DMS79 treated with DMSO at 0.1 percent for 48 hours (cell line): ENCODE measurements at regions not wholly inside any gene's neighbourhood (a gene's known extent, or its start where the extent isn't known, plus 50 kb on each side); places are given as distances from the start of the nearest gene placed in this dataset.
A peak's percentile ranks its signal among the peaks of the same experiment; 100 is the strongest.

Source experiments
- DNase-seq: peaks from one replicate; lab custom pipeline; 2025; lab: John Stamatoyannopoulos, UW

DNA sequence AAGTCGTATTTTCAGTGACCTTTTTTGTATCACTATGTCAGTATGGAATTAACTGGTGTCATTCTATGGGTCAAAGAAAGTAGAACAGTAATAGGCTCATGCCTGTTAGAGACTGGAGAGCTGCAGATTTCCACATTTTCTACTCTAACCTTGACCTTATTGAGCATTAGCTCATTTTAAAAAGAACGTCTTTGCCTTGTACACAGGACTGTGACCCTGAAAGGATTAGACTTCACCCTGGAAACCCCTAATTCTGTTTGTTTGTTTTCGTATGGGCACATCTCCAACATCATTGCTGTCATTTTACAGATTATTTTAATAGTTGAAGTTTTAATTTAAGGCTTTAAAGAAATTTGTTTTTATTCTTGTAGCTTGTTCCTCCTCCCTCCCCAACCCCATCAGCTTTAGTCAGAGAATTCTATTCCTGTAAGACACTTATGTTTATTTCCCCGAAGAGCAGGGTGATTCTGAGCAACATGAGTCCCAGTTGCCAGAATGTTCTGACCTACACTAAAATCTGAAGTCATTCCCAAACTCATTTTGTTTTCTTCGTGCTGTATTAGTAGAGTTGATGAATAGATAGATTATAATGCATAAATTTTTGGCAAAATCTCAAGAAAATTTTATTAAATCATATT lies 451.3 kb downstream of the FOXG1 start:
- DNase-seq = no peak

- DNase-seq = no peak
Measured at GRCh38 chr14:29220072-29220471, 453.5 kb downstream of the FOXG1 start.

GRCh38 chr14:29220566-29220965 lies 454.0 kb downstream of the FOXG1 start:
- no peak for DNase-seq

GRCh38 chr14:29222006-29222405 lies 455.4 kb downstream of the FOXG1 start:
- DNase-seq = no peak

GRCh38 chr14:29222671-29223268 lies 456.2 kb downstream of the FOXG1 start:
- DNase-seq = peak; percentile 42

DNA sequence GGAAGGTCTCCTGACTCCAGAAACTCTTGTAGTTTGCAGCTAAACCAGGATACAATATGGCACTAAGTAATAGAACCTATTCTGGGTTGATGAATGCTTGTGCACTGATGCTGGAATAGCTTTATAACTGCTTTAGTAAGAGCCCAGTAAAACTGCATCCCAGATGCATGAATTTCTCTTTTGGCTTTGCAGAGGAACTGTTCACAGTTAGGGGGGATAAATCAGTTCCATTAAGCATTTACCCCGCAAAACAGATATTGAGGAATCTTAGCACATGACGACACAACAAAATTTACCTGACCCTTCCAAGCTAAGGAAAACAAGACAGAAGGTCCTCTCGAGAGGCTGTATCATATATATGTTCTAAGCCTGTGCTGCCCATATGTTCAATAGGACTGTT lies 457.4 kb downstream of the FOXG1 start:
- no peak for DNase-seq

DNA sequence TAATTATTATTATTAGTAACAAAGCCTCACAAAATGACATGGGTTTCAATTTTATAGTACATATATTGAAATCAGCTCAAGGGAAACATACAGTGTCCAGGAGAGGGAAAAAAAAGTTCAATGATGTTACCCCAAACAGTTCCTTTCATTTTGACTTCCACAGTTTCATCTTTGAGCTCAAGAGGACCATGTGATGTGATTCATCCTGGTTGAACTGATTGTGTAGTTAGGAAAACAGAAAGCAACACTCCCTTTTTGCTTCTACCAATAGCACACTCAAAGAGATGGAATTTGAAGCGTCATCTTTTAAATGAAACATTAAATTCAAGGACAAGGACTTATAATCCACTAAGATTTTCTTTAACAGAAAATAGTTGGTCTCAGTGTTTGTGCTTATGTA lies 461.0 kb downstream of the FOXG1 start:
- DNase-seq = no peak

GRCh38 chr14:29232153-29232552 lies 465.6 kb downstream of the FOXG1 start:
- DNase-seq = no peak

- DNase-seq = no peak
Measured at GRCh38 chr14:29232711-29233110, 466.1 kb downstream of the FOXG1 start.

GRCh38 chr14:29233188-29233587 lies 466.6 kb downstream of the FOXG1 start:
- no peak for DNase-seq

- no peak for DNase-seq
Measured at GRCh38 chr14:29235991-29236390, 469.4 kb downstream of the FOXG1 start.

DNA sequence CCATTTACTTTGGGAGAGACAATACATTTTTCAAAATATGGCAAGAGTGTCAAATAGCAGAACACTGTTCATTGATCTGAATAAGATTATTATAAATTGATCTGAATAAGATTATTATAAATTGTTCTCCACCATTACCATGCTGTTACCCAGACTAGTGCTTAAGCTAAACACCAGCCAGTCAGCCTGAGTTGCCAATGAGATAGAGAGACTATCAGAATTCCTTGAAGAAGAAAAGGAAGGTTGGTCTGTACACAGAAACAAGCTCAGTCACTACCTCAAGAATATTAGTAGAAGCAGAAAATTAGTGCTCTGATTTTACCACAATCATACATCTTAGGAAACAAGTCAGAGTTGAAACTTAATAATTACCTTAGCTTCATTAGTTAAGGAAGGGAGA lies 469.8 kb downstream of the FOXG1 start:
- no peak for DNase-seq

DNA sequence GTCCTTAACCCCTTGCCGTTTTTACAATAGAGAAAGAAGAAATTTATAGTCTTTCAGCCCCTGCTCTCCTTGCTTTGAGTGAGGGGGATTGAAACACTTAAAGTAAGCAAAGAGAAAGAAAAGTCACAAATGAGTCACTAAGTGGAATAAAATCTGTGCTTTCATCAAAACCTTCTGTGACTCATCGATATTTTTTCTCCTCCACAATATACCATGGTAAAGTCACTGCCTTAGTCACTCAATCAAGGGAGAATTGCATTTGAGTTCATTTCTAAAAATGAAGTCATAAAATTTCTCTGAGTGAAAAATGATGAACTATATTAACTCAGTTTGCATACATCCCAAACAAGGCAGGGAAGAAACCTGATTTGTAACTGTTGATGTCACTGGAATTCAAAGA lies 470.3 kb downstream of the FOXG1 start:
- DNase-seq = no peak

DNA sequence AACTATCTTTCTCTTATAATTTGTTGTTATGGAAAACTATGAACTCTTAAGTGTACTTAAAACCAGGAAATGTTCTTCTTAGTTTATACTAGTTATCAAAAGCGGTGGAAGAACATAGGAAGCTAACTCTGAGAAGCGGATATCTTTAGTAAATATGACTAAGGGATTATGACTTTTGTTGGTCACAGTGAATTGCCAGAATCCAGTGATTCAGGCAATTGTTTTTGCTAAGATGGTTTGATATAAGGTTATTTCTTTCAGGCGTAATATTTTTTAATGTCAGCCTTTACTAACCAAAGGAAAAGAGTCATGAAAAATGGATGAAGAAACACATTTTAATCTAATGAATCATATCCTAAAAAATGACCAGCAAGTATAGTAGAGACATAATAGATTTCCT lies 473.5 kb downstream of the FOXG1 start:
- DNase-seq = no peak

GRCh38 chr14:29242755-29243754 lies 476.5 kb downstream of the FOXG1 start:
- DNase-seq = no peak

DNA sequence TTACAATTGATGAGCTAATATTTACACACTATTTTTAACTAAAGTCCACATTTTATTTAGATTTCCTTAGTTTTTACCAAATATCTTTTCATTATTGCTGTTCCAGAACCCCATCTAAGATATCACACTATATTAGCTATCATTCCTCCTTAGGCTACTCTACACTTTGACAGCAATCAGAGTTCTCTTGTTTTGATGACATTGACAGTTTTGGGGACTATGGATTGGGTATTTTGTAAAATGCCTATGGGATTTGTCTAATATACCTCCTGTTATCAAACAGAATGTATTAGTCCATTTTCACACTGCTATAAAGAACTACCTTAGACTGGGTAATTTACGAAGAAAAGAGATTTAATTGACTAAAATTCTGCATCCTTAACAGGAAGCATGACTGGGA lies 489.1 kb downstream of the FOXG1 start:
- DNase-seq = no peak

- no peak for DNase-seq
Measured at GRCh38 chr14:29262979-29263378, 496.4 kb downstream of the FOXG1 start.

DNA sequence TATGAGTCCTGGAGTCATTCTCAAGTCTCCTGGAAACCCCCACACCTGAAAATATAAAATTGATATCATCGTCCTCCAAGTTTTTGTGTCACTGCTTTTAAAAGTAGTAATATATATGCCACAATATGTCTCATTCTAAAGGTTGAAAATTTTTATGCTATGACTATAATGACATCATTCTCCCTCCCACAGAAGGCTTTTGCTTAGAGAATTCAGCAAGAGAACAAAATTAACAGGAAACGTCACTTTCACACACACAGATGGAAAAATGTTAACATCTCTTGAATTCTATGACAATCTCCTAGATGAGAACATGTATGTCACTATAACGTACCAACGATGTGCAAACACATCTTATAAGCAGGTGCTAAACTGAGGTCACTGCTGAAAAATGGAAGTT lies 498.3 kb downstream of the FOXG1 start:
- DNase-seq = no peak

DNA sequence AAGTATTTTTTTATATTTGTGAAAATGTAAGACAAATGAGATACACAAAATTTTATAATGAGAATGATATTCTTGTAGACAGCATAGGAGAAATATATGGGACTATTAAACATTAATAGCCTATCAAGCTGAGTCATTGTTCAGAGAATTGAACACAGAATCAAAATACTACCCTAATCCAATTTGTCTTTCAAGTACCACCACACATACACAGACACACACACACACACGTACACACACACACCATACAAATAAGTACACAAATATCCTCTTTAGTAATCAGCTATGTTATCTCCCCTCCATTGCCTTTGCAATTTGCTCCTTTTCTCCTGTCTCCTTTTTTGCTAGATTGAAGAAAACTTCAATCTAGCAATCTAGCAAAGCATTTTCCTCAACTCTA lies 499.3 kb downstream of the FOXG1 start:
- DNase-seq = no peak

DNA sequence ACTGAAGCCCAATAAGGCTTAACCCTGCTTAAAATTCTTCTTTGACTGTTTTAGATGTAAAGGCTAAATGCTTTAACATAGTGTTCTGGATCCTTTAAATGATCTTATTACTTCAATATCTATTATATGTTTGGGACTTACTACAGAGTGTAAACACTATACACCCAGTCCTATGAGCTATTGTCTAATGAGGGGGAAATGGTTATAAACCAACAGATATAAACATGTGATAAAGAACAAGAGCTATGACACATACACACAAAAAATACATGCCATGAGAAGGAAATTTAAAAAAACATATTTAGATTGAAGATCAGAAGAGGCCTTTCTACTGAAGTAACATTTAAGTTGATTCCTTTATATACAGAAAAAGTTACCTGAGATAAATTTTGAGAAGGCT lies 505.1 kb downstream of the FOXG1 start:
- DNase-seq = peak; percentile 47

DNA sequence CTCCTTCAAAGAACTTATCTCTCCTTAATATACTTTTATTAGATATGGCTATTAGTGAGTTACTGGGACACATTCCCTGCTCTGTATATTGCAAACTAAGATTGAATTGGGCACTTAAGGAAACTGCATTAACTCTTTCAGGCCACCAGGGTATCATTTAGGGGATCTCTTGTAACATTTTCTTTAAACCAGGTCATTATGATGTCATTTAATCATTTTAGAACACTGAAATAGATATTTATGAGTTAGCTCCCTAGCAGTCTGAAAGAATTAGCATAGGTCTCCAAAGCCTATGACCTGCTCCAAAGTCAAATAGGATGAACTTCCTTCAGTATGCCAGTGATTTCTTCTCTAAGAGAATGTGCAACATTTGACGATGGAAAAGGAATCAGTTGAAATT lies 506.9 kb downstream of the FOXG1 start:
- DNase-seq = no peak

DNA sequence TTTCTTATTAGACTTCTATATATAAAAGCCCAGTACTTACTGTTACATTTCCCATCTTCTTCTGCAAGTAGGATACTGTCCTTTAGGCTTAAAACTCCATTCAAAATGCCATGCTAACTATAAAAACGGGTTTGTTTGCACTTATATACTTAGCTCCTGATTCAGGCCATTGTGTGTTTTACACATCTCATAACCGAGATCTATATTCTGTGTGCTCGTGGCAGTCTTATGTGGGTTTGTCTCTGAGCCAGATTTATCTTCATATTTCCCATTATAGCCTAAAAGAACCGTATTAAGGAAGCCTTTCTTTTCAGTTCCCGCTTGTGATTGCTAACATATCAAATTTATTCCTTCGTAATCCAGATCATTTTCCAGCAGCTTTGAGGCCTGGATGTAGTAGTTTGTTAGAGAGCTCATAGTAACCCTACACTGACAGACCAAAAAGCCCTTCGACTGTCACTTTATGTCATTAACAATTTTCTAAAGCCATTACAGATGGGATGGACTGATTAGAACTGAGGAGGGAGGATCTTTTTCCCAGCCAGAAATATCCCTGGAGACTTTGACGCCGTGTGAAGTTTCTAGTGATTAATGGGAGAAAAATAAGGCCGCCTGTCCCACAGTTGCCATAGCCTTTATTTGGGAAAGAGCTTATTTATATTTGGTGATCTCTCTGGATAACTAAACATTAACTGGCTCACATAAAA lies 508.5 kb downstream of the FOXG1 start:
- DNase-seq = no peak
